Body of pancreas (tissue), 4 donors: ENCODE measurements at regions not wholly inside any gene's neighbourhood (a gene's known extent, or its start where the extent isn't known, plus 50 kb on each side); places are given as distances from the start of the nearest gene placed in this dataset.

Experiments
- ATAC-seq: fragments of 150-250 bp; one replicate; pipeline ENCODE4 v1.9.1; 2016
- DNase-seq, 4 donors: peaks; one replicate each; pipeline ENCODE4 v3.0.0-alpha.2; 2019
- H3K27ac ChIP-seq, 4 donors: fragments of 200-600 bp; sonication (generic); 1 replicate in 3 of 4; 2 replicates in 1 of 4; pipeline versions ENCODE4 v1.5.1 to v1.6.1; 2016 to 2019; ENCODE audit warnings: mild to moderate bottlenecking in 1 of 4, mixed read lengths in 1 of 4, moderate library complexity in 1 of 4
- H3K27me3 ChIP-seq, 2 donors: fragments of 200-600 bp; sonication (generic); one replicate each; pipeline ENCODE4 v1.6.0; 2016; ENCODE audit warnings: mild to moderate bottlenecking in 1 of 2
- H3K36me3 ChIP-seq, 2 donors: fragments of 200-600 bp; sonication (generic); replicated peaks in 1 of 2; 2 replicates each; pipeline ENCODE4 v1.5.1; 2016; ENCODE audit warnings: low read depth in 2 of 2; ENCODE audit not compliant: insufficient read depth in 1 of 2
- H3K4me1 ChIP-seq: fragments of 200-600 bp; sonication (generic); one replicate; pipeline ENCODE4 v1.6.0; 2016
- H3K4me3 ChIP-seq, 2 donors: fragments of 200-600 bp; sonication (generic); 1 replicate in 1 of 2; 2 replicates in 1 of 2; pipeline ENCODE4 v1.5.1; 2016 to 2019
- H3K9me3 ChIP-seq, 3 donors: fragments of 200-600 bp; sonication (generic); 1 replicate in 2 of 3; 2 replicates in 1 of 3; pipeline ENCODE4 v1.5.1; 2016
- POLR2A ChIP-seq, 3 donors: fragments of 450-650 bp; IDR thresholded peaks; one replicate each; pipeline ENCODE4 v1.6.1; 2016; ENCODE audit warnings: antibody characterized with exemption in 3 of 3, mild to moderate bottlenecking in 2 of 3
- WGBS, 2 donors: methylation state at CpG; one replicate each; pipeline ENCODE4 v1.1.5; 2017; 5-methylcytosine and 5-hydroxymethylcytosine counted together
- intact Hi-C: fragments of 100-400 bp; cut with DNase I; formaldehyde crosslinking; loops from one replicate; pipeline ENCODE4 v1.15.1; 2023
- TF ChIP-seq, protein P1 (sequence below), 7 experiments: fragments of 450-650 bp in 4 of 7; fragments of 200-600 bp in 3 of 7; sonication (generic) in 3 of 7; IDR thresholded peaks; one replicate each; pipeline ENCODE4 v1.5.1; 2016 to 2019; ENCODE audit warnings: antibody characterized with exemption in 7 of 7

DNA sequence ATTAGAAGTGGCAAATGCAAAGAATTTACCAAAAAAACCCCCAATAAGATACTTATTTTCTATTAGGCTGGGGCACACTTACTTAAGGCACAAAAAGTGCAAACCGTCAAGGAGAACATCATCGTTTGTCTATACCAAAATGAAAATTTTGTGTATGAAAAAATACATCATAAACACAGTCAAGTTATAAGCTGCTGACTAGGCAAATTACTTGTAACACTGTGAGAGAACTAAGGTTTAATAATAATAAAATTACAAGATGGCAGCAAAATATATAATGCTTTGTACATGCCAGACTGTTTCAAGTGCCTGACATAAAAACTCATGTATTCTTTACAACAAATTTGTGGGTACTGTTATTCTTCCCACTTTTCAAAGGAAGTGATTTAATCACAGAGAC lies 297.2 kb upstream of the CRBN start:
- intact Hi-C loops = no loop called here
- H3K36me3 ChIP-seq = no peaks in the 10 kb centered on the region
- DNase-seq (no peak), ATAC-seq (no peak)
- no peaks in the 10 kb centered on the region for H3K9me3 ChIP-seq
- no peaks in the 10 kb centered on the region for H3K4me1 ChIP-seq
- no peaks in the 10 kb centered on the region for H3K27me3 ChIP-seq
- 62 to 67% methylated on average over 2 of the region's 2 CpGs for WGBS, 2 donors
- TF ChIP-seq POLR2A (IDR thresholded peaks at IDR 0.05) = no peak
- TF ChIP-seq, protein P1, sequence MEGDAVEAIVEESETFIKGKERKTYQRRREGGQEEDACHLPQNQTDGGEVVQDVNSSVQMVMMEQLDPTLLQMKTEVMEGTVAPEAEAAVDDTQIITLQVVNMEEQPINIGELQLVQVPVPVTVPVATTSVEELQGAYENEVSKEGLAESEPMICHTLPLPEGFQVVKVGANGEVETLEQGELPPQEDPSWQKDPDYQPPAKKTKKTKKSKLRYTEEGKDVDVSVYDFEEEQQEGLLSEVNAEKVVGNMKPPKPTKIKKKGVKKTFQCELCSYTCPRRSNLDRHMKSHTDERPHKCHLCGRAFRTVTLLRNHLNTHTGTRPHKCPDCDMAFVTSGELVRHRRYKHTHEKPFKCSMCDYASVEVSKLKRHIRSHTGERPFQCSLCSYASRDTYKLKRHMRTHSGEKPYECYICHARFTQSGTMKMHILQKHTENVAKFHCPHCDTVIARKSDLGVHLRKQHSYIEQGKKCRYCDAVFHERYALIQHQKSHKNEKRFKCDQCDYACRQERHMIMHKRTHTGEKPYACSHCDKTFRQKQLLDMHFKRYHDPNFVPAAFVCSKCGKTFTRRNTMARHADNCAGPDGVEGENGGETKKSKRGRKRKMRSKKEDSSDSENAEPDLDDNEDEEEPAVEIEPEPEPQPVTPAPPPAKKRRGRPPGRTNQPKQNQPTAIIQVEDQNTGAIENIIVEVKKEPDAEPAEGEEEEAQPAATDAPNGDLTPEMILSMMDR (IDR thresholded peaks at IDR 0.05) = no peak
- no peak overlapping the region for H3K4me3 ChIP-seq
- H3K27ac ChIP-seq = no peak overlapping the region

DNA sequence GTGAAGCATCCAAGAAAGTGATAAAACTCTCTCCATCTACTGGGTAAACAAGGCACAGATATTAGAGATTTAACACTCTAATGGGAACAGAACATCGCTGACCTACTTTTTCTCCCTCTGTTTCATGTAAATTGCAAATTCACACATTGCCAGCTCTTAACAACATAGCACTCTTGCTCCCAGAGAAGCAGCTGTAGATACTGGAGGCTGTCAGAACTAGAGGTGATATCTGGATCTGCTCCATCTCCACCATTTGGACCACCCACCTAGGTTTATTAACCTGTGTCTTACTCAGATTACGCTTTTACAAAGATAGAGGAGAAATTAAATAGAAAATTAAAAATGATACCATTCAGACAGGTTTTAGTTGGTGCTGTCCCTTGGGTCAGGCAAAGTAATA lies 289.1 kb upstream of the CRBN start:
- ATAC-seq (no peak), DNase-seq (no peak)
- H3K9me3 ChIP-seq = no peaks in the 10 kb centered on the region
- no peaks in the 10 kb centered on the region for H3K4me1 ChIP-seq
- TF ChIP-seq POLR2A (IDR thresholded peaks at IDR 0.05) = no peak
- TF ChIP-seq, protein P1 (IDR thresholded peaks at IDR 0.05) = no peak
- 72 to 84% methylated on average over 2 of the region's 2 CpGs for WGBS, 2 donors
- intact Hi-C loops = no loop called here
- H3K27ac ChIP-seq = no peak overlapping the region
- no peaks in the 10 kb centered on the region for H3K27me3 ChIP-seq
- no peaks in the 10 kb centered on the region for H3K36me3 ChIP-seq
- no peak overlapping the region for H3K4me3 ChIP-seq

DNA sequence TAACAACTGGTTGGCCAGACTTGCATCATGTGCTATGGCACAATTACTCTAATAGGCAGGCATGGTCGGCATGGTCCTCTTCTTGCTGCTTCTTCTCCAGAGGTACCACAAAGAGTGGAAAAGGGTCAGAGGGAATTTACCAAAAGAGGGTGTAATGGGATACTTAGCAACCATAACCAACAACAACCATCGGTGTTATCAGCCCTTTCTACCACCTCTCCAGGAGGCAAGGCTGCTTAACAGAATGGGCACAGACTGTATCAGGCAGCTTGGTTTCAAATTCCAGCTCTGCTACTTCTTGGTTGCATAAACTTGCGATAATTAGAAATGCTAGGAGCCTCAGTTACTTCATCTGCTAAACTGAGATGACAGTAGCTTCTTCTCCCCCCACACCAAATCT lies 284.6 kb upstream of the CRBN start:
- ATAC-seq (no peak), DNase-seq (no peak)
- no peaks in the 10 kb centered on the region for H3K36me3 ChIP-seq
- 47 to 58% methylated on average over 3 of the region's 3 CpGs for WGBS, 2 donors
- H3K9me3 ChIP-seq = no peaks in the 10 kb centered on the region
- no peak overlapping the region for H3K4me3 ChIP-seq
- no peaks in the 10 kb centered on the region for H3K27me3 ChIP-seq
- no peaks in the 10 kb centered on the region for H3K4me1 ChIP-seq
- intact Hi-C loops = no loop called here
- TF ChIP-seq, protein P1 (IDR thresholded peaks at IDR 0.05) = no peak
- TF ChIP-seq POLR2A (IDR thresholded peaks at IDR 0.05) = no peak
- no peak overlapping the region for H3K27ac ChIP-seq

- H3K9me3 ChIP-seq = no peaks in the 10 kb centered on the region
- DNase-seq (no peak), ATAC-seq (no peak)
- no peaks in the 10 kb centered on the region for H3K27me3 ChIP-seq
- no peaks in the 10 kb centered on the region for H3K36me3 ChIP-seq
- 72 to 73% methylated on average over 7 of the region's 7 CpGs for WGBS, 2 donors
- intact Hi-C loops = no loop called here
- no peaks in the 10 kb centered on the region for H3K4me1 ChIP-seq
- no peak overlapping the region for H3K27ac ChIP-seq
- H3K4me3 ChIP-seq = no peak overlapping the region
- TF ChIP-seq POLR2A (IDR thresholded peaks at IDR 0.05) = no peak
- TF ChIP-seq, protein P1 (IDR thresholded peaks at IDR 0.05) = no peak
Measured at GRCh38 chr3:3461317-3461716, 281.8 kb upstream of the CRBN start.

DNA sequence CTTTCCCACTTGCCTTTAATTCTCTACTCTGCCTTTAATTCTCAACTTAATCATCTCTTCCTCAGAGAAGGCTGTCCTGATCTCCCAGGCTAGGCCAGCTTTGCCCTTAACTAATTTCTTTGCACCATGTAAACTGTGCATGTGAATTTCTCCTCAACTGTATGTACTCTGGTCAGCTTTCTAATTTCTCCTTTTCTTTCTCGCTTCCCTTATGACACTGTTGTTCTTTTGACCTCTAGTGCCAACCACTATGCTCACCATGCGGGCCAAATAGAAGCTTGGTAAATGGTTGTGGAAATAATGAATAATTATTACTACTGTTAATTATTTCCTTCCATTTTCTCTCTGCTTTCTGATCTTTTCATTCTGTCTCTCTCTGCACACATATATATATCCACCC lies 269.0 kb upstream of the CRBN start:
- DNase-seq = no peak
- intact Hi-C loops = no loop called here
- no peak overlapping the region for H3K27ac ChIP-seq
- no peaks in the 10 kb centered on the region for H3K27me3 ChIP-seq
- H3K36me3 ChIP-seq = no peaks in the 10 kb centered on the region
- WGBS, 2 donors = 74 to 93% methylated on average over 2 of the region's 2 CpGs
- no peak for ATAC-seq
- TF ChIP-seq POLR2A (IDR thresholded peaks at IDR 0.05) = no peak
- TF ChIP-seq, protein P1 (IDR thresholded peaks at IDR 0.05) = no peak
- H3K4me1 ChIP-seq = no peaks in the 10 kb centered on the region
- no peak overlapping the region for H3K4me3 ChIP-seq
- H3K9me3 ChIP-seq = no peaks in the 10 kb centered on the region
